ENCODE measurements at regions not wholly inside any gene's neighbourhood (a gene's known extent, or its start where the extent isn't known, plus 50 kb on each side); places are given as distances from the start of the nearest gene placed in this dataset.

- DNase-seq = peak; percentile 33
Measured at GRCh38 chr6:166106076-166106686, 61.5 kb downstream of the TBXT start.

GRCh38 chr6:166105341-166106075 lies 62.1 kb downstream of the TBXT start:
- no peak for DNase-seq

GRCh38 chr6:166104872-166105271 lies 62.8 kb downstream of the TBXT start:
- no peak for DNase-seq

- no peak for DNase-seq
Measured at GRCh38 chr6:166104107-166104506, 63.5 kb downstream of the TBXT start.

GRCh38 chr6:166101819-166102419 lies 65.7 kb downstream of the TBXT start:
- no peak for DNase-seq

GRCh38 chr6:166097914-166098522 lies 69.6 kb downstream of the TBXT start:
- DNase-seq = peak; percentile 68

- no peak for DNase-seq
Measured at GRCh38 chr6:166087852-166088251, 79.8 kb downstream of the TBXT start.

GRCh38 chr6:166087246-166087645 lies 80.4 kb downstream of the TBXT start:
- DNase-seq = peak; percentile 16

GRCh38 chr6:166085500-166085899 lies 82.2 kb downstream of the TBXT start:
- no peak for DNase-seq

- no peak for DNase-seq
Measured at GRCh38 chr6:166084951-166085350, 82.7 kb downstream of the TBXT start.

GRCh38 chr6:166079841-166080240 lies 87.8 kb downstream of the TBXT start:
- no peak for DNase-seq

GRCh38 chr6:166078294-166078693 lies 89.4 kb downstream of the TBXT start:
- DNase-seq = no peak

- no peak for DNase-seq
Measured at GRCh38 chr6:166076625-166077024, 91.0 kb downstream of the TBXT start.

- no peak for DNase-seq
Measured at GRCh38 chr6:166075925-166076324, 91.7 kb downstream of the TBXT start.

GRCh38 chr6:166075186-166075585 lies 92.5 kb downstream of the TBXT start:
- no peak for DNase-seq

GRCh38 chr6:166073082-166073481 lies 94.6 kb downstream of the TBXT start:
- DNase-seq = no peak

- no peak for DNase-seq
Measured at GRCh38 chr6:166068768-166069167, 98.9 kb downstream of the TBXT start.

- no peak for DNase-seq
Measured at GRCh38 chr6:166058064-166058739, 109.4 kb downstream of the TBXT start.

- DNase-seq = no peak
Measured at GRCh38 chr6:166057431-166057830, 110.2 kb downstream of the TBXT start.

- DNase-seq = no peak
Measured at GRCh38 chr6:166056637-166057036, 111.0 kb downstream of the TBXT start.

- DNase-seq = no peak
Measured at GRCh38 chr6:166055801-166056200, 111.8 kb downstream of the TBXT start.

- DNase-seq = no peak
Measured at GRCh38 chr6:166052837-166053236, 114.8 kb downstream of the TBXT start.

- DNase-seq = no peak
Measured at GRCh38 chr6:166050559-166050958, 117.1 kb downstream of the TBXT start.

Measured in right kidney (tissue), 1 donor.